GM12873 (cell line): ENCODE measurements at regions not wholly inside any gene's neighbourhood (a gene's known extent, or its start where the extent isn't known, plus 50 kb on each side); places are given as distances from the start of the nearest gene placed in this dataset.

Experiments
- CTCF ChIP-seq: IDR thresholded peaks from 2 replicates; pipeline ENCODE4 v1.5.1; 2012; ENCODE audit warnings: low read depth, mild to moderate bottlenecking, moderate library complexity, low read length, control low read depth; ENCODE audit not compliant: insufficient read depth; ENCODE audit errors: missing control alignments

- TF ChIP-seq CTCF: no peak
Measured at GRCh38 chr20:61026731-61027130, 225.3 kb upstream of the CDH4 start.

GRCh38 chr20:61027218-61027617 lies 224.8 kb upstream of the CDH4 start:
- no peak for TF ChIP-seq CTCF

GRCh38 chr20:61030130-61030529 lies 221.9 kb upstream of the CDH4 start:
- no peak for TF ChIP-seq CTCF

GRCh38 chr20:61031101-61031830 lies 220.8 kb upstream of the CDH4 start:
- no peak for TF ChIP-seq CTCF

GRCh38 chr20:61037498-61037897 lies 214.6 kb upstream of the CDH4 start:
- TF ChIP-seq CTCF: no peak

GRCh38 chr20:61041481-61041880 lies 210.6 kb upstream of the CDH4 start:
- TF ChIP-seq CTCF: no peak

GRCh38 chr20:61042506-61043385 lies 209.3 kb upstream of the CDH4 start:
- no peak for TF ChIP-seq CTCF
